Activated CD4-positive, CD25-positive, alpha-beta regulatory T cell treated with anti-CD3 and anti-CD28 coated beads, Interleukin-2, amount 50 U/mL, for 72 hours (primary cell): ENCODE measurements at regions not wholly inside any gene's neighbourhood (a gene's known extent, or its start where the extent isn't known, plus 50 kb on each side); places are given as distances from the start of the nearest gene placed in this dataset.
"Not testable (repeated sequence)": the region's sequence is repeated elsewhere in the genome, so short reads cannot be mapped to it uniquely, and the experiment has no call there.

Experiments
- DNase-seq: peaks from one replicate; pipeline ENCODE4 v3.0.0; 2021

DNA sequence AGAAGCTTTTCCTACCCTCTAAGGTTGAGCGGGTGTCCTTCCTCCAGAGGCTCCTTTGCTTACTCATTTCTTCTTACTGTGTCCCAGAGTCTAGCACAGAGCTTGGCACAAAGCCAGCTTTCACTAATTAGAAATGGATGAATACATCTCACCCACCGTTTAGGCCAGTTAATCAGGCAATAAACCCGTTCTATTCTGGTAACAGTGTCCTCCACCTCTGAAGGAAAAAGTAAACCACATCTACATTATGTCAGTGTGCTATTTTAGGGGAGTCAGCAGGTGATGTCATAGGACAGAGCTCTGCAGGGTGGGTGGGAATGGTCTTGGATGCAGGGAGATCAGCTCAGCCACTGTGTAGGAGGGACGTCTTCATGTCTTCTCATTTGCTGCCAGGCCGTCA lies 109.2 kb downstream of the OSTF1 start:
- no peak for DNase-seq

DNA sequence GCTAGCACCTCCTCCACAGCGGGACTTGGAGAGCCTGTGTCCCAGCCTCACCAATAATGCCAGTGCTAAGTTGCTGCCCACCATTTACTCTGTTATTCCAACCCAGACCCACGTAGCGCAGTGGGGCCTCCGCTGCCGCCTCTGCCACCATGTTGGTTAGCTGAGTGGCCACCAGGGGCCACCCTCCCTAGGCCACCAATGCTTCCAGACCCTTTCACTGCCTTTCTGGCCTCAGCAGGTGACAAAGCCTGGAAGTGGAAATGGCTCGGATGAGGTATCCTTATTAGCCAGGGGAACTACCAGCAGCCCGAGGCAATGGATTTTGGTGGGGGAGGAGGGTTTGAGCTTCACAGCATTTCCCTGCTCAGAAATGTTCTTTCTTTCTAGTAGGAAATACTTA lies 110.1 kb downstream of the OSTF1 start:
- DNase-seq: no peak

- no peak for DNase-seq
Measured at GRCh38 chr9:75200892-75201470, 112.7 kb downstream of the OSTF1 start.

GRCh38 chr9:75201480-75202209 lies 113.3 kb downstream of the OSTF1 start:
- DNase-seq: no peak

GRCh38 chr9:75207997-75208396 lies 119.7 kb downstream of the OSTF1 start:
- not testable (repeated sequence) for DNase-seq

GRCh38 chr9:75210215-75210614 lies 121.9 kb downstream of the OSTF1 start:
- DNase-seq: no peak

GRCh38 chr9:75213765-75214164 lies 125.5 kb downstream of the OSTF1 start:
- DNase-seq: no peak

DNA sequence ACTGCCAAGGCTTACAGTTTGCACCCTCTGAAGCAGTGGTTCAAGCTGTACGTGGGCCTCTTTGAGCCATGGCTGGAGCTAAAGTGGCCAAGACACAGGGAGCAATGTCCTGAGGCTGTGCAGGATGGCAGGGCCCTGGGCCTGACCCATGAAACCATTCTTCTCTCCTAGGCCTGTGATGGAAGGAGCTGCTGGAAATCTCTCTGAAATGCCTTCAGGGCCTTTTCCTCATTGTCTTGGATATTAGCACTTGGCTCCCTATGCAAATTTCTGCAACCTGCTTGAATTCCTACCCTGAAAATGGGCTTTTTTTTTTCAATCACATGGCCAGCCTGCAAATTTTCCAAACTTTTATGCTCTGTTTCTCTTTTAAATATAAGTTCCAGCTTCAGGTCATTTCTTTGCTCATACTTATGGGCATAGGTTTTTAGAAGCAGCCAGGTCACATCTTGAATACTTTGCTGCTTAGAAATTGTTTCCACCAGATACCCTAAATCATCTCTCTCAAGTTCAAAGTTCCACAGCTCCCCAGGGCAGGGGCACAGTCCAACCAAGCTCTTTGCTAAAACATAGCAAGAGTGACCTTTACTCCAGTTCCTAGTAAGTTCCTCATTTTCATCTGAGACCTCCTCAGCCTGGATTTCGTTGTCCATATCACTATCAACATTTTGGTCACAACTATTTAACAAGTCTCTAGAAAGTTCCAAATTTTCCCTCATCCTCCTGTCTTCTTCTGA lies 138.3 kb downstream of the OSTF1 start:
- no peak for DNase-seq

DNA sequence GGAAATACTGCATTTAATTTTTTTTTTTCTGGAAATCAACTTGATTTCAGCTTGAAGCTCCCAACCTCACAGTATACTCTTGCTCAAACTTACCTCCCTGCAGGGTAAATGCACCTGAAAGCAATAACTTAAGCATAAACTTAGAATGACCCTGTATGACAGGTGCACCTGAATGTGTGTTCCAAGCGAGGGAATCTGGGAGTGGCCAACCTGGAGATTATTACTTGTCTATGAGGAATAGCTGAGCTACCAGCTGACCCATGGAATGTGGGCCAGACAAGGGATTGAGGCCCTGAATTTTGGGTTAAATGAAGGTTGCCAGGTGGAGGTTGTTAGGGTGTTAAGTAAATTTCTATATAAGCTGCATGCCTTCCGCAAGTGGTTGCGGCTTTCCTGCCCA lies 140.6 kb downstream of the OSTF1 start:
- no peak for DNase-seq

GRCh38 chr9:75229605-75230332 lies 141.5 kb downstream of the OSTF1 start:
- no peak for DNase-seq

- no peak for DNase-seq
Measured at GRCh38 chr9:75230469-75230868, 142.2 kb downstream of the OSTF1 start.

GRCh38 chr9:75231167-75231566 lies 142.9 kb downstream of the OSTF1 start:
- no peak for DNase-seq

DNA sequence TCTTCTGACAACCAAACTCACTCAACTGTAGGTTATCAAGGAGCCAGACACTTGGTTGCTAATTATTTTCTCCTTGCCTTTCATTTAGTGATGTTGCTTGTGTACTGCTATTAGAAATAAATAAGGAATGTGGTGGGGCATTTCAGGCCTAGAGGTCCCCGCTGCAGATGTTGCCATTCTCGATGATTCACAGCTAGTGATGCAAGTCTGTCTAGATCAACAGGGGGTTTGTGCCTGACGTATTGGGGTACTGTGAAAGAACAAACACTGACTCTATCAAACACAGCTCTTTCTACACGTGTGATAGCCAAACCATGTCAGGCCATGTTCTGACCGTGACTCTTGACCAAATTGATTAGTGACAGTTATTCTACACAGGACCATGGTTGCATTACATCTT lies 144.7 kb downstream of the OSTF1 start:
- DNase-seq: no peak

DNA sequence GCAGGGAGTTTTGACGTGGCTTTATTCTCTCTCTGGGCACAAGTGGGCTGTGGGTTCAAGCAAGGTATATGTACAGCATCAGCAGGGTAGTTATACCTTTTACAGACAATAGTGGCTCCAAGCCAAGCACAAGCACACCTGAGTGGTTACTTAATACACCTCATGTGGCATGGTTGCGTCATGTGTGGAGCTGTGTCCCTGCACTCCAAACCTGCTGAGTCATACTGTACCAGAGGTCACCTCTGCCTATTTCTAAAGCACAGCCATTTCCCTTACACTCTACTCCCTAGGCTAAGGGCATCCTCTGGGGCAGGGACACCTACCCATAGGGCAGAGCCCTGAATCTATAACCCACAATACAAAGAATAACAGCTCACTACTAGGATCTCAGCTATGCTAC lies 147.3 kb downstream of the OSTF1 start:
- no peak for DNase-seq

DNA sequence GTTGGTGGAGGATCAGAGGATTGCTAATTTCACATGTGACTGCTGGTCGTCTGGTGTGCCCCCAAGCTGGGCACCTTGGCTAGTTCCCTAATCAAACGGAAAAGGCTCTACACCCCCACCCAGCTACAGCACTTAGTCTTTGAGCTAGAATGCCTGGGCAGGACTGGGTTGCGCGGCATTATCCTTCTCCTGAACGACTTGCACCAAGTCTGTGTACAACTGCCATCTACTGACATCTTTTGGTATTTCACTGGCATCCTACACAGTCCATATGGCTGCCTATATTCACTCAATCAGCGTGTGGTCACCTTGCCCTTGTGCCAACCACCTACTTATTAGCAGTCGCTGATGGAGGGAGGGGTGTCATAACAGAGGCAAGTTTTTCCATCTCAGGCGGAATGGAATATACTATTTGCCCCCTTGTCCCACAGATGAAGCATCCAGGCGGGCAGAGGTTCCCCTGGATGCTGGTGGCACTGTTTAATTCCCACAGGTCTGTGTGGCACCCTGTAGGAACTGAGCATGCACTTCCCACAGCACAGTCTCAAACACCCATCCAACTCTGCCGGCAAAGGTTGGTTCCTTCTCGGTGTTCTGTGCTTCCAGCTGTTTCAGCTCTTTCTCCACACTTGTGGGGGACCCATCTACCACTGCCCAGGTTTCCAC lies 150.1 kb downstream of the OSTF1 start:
- no peak for DNase-seq

DNA sequence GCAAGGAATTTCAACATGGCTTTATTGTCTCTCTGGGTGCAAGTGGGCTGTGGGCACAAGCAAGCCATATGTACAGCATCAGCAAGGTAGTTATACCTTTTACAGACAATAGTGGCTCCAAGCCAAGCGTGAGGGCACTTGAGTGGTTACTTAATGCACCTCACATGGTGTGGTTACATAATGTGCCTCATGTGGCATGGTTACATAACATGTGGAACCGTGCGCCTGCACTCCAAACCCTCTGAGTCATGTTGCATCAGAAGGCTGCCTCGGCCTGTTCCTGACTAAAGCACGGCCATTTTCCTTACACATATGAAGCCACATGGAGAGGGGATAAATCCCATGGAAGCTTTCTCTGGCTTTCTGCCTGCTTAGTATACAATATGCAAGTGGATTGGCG lies 150.9 kb downstream of the OSTF1 start:
- no peak for DNase-seq

DNA sequence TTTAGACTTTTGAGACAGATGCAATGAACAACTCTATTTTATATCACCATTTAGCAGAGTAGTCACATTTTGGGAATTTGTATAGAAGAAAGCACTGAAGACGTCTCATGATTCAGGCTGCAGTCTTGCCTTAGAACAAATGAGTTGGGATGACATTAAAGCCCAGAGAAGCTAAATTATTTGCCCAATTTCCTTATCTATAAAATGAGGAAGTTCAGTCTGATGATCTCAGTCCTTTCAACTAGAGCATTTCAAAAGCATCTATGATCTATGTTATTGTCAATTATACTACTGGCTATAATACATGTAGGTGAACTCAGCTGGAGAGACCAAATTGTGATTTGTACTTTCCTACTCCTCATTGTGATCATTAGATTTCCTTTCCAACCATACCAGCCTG lies 154.1 kb downstream of the OSTF1 start:
- DNase-seq: no peak

- no peak for DNase-seq
Measured at GRCh38 chr9:75246949-75247348, 158.6 kb downstream of the OSTF1 start.

DNA sequence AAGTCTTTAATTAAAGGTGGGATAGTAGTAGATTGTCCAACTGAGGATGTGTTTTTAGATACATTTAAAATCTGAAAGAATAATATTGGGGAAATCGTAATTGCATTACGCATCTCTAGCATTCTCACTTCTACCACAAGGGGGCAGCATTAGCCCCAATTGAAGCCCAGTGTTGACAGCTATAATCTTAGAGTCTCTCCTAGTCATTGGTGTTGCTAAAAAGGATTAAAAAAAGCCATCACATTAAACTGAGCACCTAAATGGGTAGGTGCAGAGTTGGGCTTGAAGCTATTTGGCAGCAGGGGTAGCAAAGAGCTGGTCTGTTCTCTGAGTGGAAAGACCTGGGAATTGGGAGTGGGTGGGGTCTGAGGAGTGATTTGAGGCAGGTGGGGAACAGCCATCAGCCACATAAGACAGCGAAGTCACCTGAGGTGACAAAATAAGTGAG lies 177.2 kb downstream of the OSTF1 start:
- peak; percentile 34 for DNase-seq

DNA sequence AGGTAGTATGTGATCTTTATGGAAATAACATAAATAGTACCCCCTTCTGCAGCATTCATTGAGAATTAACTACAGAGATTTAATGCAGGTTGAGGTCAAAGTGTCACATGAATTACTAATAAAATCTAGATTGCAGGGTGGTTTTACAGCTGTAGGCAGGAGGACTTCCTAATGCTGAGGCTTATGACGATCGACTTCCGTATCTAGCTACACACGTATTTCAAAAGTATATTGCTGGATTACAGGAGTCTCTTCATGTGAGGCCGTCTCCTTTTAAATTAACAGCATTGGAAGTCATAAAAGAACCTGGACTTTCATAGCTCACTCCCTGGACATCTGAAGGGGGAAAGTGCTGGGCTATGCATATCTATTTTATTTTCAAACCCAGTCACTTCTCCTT lies 180.9 kb downstream of the OSTF1 start:
- no peak for DNase-seq

DNA sequence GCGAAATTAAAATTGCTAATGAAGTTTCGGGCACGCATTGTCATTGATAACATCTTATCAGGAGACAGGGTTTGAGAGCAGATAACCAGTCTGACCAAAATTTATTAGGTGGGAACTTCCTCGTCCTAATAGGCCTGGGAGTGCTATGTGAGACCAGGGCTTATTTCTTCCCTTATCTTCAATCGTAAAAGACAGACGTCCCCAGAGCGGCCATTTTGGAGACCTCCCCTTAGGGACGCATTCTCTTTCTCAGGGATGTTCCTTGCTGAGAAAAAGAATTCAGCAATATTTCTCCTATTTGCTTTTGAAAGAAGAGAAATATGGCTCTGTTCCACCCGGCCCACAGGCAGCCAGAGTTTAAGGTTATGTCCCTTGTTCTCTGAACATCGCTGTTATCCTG lies 184.7 kb downstream of the OSTF1 start:
- not testable (repeated sequence) for DNase-seq

DNA sequence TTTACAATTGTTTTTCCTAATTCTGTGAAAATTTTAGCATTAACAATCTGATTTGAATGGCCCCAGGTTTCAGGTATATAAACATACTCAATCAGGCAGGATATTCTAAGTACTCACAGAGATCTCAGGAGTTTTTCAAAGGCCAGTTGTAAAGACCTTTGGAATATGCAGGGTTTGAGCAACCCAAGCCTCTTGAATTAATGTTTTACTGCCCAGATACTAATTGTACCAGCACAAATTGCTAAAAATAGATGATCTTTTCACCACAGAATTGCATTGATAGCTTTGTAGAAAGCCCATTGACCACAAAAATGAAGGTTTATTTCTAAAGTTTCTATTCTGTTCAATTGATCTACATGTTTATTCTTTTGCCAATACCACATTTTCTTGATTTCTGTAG lies 186.5 kb downstream of the OSTF1 start:
- DNase-seq: no peak

DNA sequence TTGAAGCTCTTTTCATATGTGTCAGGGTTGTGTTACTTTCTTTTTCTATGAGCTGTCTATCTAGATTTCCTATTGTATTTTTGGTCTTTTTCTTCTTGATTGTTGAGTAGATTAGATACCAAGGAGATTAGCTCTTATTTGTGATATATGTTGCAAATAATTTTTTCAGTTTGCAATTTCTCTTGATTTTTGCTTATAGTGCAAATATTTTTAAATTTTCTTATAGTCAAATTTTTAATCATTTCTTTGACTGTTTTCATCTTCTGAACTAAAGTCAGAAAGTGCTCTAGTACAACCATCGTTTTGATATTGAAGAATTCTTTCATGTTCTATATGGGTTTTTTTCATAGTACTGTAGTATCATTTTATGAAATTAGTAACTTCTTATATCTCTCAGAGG lies 193.7 kb downstream of the OSTF1 start:
- DNase-seq: no peak
